NCI-H82 treated with DMSO at 0.1 percent for 48 hours (cell line): ENCODE measurements at regions not wholly inside any gene's neighbourhood (a gene's known extent, or its start where the extent isn't known, plus 50 kb on each side); places are given as distances from the start of the nearest gene placed in this dataset.
"Not testable (repeated sequence)": the region's sequence is repeated elsewhere in the genome, so short reads cannot be mapped to it uniquely, and the experiment has no call there.

ENCODE experiments used
- DNase-seq: peaks from one replicate; lab custom pipeline; 2025; ENCODE audit not compliant: unreplicated experiment; lab: John Stamatoyannopoulos, UW

DNA sequence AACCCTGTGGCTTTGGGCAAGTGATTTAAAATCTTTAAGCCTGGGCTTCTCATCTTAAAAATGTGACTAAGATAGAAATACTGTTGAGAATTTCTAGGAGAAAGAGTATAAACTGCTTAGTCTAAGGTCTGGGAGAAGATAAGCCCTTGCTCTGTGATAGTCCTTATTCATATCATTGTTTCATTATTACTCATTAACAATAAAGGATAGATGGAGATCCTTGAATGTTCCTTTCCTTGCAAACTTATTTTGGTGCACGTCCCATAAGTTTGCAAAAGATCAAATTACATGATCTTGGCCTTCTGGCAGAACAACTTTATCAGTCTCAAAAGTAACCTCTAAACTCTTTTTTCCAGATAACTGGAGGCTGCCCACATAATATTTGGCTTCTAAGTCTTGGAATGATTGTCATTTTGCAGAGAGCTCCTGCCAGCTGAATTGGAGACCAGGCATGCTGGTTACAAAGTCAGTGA lies 138.3 kb downstream of the FAM124B start:
- DNase-seq = no peak

DNA sequence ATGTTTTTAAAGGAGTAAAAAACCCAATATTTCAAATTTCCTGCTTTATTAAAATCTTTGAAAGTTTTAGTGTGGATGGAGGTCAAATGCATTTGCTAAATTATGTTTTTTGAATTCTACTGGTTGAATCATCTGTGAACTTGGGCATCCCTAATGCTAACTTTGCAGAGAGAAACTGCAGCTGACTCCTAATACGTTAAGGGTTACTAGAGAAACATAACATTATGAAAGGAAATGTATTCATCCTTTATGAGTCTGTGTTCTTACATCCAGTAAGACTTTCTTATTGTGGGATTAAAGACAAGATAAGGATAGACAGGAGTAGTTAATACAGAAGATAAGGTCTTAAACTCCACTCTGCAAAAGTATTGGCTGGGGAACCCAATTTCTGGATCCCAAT lies 140.6 kb downstream of the FAM124B start:
- DNase-seq = no peak

DNA sequence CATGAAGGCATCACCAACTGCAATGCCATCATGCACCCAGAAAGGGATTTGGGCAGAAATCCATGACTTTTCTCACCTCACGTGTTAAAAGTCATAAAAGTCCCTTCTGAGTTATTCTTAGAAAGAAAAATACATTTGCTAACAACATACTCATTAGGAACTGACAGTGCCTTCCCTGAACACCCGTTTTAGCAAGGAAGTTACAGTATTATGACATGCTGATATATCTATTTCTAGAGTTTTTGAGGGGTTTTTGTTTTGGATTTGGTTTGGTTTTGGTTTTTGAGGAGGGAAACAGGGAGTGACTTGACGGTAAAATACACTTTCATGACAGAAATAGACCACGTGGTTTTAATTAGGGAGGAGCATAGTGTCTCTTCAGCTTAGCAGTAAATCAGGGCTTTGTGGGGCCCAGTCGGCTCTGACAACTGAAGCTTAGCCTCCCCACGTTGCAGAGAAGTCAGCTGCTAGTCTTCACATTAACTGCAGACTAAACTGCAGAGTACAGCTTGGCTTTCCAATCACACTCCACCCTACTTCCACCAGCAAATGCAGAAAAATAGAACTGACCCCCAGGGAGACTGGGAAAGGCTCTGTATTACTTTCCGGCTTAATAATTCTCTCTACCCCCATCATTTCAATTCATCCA lies 141.4 kb downstream of the FAM124B start:
- peak; percentile 74 for DNase-seq

DNA sequence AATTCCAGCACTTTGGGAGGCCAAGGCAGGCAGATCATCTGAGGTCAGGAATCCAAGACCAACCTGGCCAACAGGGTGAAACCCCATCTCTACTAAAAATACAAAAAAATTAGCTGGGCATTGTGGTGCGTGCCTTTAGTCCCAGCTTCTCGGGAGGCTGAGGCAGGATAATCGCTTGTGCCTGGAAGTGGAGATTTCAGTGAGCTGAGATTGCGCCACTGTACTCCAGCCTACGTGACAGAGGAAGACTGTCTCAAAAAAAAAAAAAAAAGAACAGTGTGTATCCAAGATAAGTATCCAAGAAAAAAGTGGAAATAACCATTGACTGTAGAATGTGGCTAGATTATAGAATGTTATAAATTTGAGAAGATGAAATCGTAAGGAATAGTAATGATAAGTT lies 142.1 kb downstream of the FAM124B start:
- DNase-seq = no peak

DNA sequence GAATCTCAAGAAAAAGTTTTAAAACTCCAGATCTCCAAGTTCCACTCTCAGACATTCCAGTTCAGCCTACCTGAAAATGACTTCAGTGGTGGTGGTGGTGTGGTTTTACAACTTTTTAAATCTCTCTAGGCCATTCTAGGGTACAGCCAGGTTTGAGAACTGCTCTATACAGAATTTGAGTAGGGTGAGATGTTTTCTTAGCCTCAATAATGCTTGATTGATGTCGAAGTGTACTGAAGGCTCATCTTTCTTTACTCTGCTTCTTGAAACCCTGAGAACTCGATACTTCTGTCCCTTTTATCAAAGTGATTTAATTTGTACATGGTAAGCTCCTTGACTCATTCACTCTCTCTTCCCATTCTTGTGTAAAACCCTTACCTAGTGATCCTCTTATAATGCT lies 143.8 kb downstream of the FAM124B start:
- no peak for DNase-seq

DNA sequence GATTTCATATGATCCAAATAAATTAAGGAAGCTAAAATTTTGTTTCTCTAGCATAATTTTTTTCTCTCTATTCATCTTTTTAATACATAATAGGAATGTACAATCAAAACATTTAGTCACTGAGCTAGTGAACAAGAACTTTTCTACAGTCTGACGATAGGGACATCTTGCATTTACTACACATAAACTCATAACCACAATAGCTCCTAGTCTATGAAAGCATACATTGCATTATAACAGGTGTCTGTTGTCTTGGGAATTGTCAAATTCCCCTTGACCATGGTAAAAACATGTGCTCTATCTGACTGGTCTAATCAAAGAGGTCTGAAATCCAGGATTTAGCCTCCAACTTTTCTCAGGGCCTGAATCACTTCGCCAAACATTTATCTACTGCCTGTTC lies 144.8 kb downstream of the FAM124B start:
- no peak for DNase-seq

DNA sequence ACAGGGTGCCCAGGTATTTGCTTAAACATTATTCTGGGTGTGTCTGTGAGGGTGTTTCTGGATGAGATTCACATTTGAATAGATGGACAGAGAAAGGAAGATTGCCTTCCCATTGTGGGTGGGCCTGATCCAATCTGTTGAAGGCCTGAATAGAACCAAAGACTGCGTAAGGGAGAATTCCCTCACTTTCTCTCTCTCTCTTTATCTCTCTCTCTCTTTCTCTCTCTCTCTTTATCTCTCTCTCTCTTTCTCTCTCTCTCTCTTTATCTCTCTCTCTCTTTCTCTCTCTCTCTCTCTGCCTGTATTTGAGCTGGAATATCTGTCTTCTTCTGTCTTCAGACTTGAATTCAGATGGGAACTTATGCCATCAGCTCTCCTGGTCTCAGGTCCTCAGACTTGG lies 148.4 kb downstream of the FAM124B start:
- no peak for DNase-seq

DNA sequence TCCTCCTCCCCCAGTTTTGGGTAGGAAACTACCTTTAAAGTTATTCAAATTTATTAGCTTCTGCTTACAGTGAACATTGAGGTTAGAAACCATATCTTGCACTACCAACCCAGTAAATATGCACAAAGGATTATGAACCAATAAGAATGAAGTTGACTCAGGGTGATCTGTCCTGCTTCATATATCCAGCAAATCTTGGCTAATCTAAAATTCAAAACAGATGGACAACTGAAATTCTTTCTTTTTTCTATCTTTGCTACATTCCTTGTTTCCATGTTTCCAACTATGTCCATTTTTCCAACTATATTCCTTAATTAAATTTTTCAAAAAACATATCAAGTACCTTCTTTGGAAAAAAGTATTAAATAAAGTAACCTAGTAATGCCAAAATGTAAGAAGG lies 149.3 kb downstream of the FAM124B start:
- DNase-seq = no peak

DNA sequence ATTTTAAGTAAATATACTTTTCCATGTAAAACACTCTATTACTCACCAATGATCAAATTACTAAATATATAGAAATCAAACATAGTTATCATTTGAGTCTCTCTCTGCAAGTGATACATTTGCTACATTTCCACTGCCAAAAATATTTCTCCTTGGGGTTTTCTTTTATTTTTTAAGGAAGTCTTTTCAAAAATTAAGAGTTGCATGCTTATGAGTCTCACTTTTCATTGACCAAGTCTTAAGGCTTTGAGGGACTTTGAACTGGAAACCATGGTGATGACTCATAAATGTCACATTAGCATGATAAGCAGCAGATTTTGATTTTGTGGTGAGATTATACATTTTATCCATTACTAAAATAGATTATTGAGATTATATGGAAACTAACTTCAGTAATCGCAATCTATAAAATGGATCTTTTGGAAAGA lies 152.9 kb downstream of the FAM124B start:
- no peak for DNase-seq

DNA sequence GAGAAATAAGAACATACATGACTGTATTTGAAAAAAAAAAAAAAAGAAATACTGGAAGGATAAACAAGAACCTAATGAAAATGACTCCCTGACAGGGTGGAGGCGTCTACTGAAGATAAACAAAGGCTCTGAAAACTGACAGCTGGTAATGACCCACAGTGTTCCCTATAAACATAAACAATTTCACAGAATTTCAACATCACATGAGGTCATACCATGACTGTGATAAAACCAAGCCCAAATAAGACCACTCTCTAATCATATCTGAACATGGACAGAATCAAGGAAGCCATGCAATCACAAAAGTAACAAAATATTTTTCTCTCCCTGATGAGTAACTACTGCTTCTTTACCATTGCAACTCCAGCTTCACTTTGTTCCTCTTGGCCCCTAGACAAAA lies 159.3 kb downstream of the FAM124B start:
- no peak for DNase-seq

DNA sequence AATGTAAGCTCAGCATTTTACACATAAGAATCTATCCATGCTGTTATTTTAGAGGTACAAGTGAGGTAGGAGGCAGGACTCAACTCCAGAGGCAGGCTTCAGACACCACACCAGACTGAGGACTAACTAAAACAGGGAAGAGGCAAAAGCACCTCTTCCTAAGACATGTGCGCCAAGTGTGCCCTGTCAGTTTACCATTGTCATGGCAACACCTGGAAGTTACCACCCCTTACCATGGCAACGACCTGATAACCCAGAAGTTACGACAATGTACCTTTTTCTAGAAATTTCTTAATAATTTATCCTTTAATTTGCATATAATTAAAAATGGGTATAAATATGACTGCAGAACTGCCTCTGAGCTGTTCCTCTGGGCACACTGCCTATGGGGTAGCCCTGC lies 160.1 kb downstream of the FAM124B start:
- no peak for DNase-seq

DNA sequence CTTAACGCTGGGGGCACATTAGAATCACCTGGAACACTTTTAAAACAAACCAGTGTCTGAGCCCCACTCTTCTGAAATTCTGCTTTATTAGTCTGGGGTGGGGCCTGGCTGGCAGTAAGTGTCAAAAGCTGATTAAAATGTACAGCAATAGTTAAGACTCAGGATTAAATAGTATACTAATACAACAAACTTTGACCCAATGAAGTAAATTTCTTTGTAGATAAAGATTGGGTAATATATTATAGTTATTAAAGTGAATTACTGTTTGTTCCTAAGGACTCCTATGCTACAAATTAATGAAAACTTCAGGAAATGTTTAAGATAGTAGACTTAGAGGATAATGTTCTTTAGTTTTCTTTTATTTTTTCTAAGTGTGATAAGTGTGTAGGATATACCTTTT lies 160.9 kb downstream of the FAM124B start:
- no peak for DNase-seq

DNA sequence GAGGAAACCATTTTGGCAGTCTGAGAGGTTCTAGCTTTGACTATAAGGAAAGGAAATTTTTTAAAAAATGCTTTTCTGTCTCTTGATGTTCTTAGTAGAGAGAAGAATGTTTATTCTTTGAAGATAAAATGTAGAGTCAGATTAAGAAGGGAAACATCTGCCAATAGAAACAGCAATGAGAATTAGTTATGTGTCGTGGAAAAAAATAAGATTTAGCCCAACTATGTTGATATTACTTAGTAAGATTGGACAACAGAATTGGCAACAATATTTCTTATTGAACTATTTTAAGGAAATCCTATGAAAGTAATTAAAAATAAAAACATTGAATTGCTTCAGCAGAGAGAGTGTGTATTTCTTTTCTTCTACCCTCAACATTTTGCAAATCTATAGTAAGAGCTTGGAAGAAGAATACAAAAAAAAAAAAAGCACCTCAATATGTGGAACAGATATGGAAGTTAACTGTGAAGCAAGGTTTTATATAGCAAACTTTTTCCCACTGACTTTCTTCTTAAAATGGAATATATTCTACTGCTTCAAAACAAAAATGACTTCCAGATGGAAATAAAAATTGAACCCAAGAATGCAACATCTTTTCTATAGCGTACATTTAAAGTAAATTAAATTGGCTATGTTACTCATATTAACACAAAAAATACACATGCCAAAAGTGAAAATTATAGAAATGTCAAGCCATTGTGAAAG lies 177.9 kb downstream of the FAM124B start:
- no peak for DNase-seq

DNA sequence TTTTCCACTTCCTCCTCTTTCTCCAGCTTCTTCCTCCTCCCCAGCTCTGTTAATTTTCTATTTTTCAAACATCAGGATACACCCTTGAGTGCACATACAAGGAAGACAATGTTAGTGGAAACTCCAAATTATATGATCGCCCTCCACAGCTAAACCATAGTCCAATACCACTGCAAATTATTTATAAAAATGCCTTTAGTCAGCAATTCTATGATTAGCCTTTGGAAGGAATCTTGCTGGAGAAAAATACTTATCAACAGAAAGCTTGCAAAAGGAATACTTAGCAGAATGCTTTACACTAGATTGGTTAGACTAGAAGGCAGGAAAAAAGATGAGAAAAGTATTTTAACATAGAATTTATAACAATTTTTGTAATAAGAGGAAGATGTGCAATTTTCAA lies 178.9 kb downstream of the FAM124B start:
- DNase-seq = no peak

DNA sequence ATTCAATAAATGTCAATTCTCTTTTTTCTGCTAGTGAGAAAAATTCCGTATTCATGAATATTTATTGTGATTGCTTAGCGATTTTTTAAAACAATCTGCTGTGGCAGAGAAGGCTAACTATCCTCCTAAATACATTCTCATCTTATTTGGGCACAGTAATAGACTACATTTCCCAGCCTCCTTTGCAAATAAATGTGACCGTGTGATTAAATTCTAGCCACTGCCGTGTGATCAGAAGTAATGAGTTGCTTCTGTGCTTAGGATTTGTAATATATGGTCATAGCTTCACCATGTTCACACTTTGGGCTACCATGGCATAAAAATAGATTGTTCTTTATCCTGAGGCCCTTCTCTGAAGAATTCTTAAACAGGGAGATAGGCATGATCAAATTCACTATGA lies 179.6 kb downstream of the FAM124B start:
- DNase-seq = no peak

DNA sequence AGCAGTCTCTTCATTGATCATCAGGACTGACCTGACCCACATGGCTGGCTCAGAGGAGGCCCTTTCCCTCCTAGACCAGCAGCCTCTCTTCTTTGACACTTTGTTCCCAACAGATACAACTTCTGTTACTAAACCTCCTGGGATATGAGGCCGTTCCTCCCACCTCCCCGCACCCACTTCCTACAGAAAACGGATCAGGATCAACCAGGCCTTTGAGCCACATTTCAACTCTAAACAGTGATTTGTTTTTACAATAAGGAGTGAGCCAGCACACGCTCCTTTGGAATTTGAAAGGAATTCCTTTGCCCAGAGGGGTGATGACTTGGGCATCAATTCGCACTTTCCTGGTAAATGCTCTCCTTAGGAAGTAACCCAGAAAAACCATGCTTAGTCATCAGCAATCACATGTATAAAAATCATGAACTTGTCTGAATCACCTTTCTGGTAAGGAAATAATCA lies 180.4 kb downstream of the FAM124B start:
- DNase-seq = no peak

DNA sequence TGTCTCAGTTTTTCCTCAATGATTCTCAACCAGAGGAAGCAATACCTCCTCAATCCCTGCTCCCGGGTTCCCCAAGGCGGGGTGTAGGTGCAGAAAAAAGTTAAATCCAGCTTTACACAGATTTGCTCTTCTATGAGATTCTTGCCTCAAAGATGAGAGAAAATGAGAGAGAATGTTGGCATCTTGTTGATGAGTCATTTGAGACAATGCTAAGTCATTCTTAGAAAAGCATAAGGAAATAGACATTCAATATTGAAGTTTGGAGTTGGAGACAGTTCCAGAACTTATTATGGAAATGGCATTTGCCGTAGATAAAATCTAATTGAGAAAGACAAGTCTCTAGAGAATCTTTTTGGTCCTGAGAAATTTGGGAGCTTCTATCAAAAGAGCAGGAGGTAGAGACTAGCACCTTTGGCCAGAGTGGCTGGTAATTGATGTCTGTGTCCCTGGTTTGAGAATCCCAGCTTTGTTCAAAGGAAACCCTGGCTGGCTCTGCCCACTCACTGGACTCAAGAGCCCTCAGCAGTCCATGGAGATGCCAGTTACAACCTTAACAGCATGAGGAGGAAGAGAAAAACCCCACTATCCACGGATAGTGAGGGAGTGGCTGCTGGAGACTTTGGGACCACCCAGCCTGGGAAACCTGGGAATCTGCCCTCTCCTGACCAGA lies 181.2 kb downstream of the FAM124B start:
- no peak for DNase-seq

DNA sequence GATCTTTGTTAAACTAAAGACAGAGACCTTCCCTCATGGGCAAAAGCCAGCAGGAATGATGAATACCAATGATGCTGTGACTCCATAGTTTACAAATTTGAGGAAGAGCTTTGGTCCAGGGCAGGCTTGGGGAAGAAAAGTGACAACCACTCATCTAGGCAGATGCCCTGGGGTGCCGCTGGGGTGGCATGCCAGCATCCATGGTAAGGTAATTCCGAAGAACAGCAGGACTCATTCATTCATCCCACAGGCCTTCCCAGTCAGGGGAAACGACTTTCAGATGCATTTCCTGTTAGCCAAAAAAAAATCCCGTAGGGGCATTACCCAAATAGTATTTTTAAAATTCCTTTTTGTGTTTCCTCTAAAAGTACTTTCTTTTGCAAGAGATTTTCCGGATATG lies 180.7 kb upstream of the SERPINE2 start:
- no peak for DNase-seq

DNA sequence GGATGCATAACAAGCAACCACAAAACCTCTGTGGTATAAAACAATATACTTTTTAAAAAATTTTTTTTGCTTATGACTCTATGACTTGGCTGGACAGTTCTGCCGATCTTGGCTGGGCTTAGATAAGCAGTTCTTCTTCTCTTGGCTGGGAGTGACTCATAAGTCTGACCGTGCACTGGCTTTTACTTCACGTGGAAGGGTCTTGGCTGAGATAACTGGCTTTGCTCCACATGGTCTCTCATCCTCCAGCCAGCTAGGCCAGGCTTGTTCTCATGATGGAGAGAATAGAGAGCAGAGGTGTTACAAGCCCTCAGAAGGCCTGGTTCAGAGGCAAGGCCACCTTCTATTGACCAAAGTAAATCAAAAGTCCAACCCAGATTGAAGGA lies 178.9 kb upstream of the SERPINE2 start:
- DNase-seq = no peak

DNA sequence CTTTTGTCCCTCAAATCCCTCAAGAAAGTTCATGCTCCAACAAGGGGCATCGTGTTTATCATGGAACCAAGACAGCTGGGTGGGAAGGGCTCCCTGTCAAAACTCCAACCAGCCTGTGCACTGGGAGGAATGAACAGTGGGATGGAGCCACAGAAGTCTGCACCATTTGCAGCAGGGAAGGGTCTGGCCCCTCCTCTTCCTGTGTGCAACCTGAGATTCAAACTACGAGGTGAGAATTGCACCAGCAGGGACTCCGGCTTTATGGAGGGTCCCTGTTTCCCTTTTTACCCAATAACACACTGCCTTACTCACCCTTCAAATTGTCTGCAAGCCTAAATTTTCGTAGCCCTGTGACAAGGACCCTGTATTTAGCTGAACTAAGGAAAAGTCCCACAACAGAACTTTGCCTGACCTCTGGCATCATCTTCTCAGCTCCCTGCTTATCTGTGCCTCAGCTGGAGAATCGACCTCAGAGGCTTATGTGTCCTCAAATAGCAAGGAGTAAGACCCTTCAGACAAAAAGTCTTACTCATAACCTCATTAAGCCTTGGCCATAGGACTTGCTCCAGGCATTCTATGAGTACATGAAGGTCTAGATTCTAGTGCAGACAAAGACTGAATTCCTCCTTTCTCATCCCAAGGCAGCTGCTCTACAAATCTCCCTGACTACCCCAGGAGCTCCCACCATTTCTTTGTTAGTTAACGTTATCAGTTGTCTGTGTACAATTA lies 178.3 kb upstream of the SERPINE2 start:
- DNase-seq = no peak

DNA sequence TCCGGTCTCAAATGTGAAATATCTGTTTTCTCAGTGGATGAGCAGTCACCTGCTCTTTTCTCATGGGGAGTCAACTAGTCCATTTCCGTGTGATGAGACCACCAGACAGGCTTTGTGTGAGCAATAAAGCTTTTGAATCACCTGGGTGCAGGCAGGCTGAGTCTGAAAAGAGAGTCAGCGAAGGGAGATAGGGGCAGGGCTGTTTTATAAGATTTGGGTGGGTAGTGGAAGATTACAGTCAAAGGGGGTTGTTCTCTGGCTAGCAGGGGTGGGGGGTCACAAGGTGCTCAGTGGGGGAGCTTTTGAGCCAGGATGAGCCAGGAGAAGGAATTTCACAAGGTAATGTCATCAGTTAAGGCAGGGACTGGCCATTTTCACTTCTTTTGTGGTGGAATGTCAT lies 176.5 kb upstream of the SERPINE2 start:
- not testable (repeated sequence) for DNase-seq

DNA sequence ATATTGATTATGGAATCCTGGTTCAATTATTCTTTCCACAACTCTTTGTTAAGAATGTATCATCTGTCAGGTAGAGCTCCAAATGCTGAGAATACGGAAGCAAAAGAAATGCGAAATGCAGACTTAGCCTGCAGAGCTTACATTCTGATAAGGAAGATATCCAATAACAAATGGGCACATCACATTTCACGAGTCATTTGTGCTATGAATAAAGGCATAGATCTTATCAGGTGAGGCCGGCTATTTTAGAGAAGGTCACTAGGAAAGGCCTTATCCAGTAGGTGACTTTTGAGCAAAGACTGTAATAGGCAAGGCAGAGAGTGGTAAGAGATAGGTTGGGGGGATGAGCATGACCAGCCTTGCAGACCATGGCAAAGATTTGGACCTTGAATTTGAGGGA lies 174.3 kb upstream of the SERPINE2 start:
- no peak for DNase-seq
